Gastroesophageal sphincter (tissue), 3 donors: ENCODE measurements at regions not wholly inside any gene's neighbourhood (a gene's known extent, or its start where the extent isn't known, plus 50 kb on each side); places are given as distances from the start of the nearest gene placed in this dataset.

Source experiments
- EP300 ChIP-seq: sonication (generic); formaldehyde crosslinking; IDR thresholded peaks from one replicate; pipeline ENCODE4 v1.6.1; 2017; ENCODE audit warnings: antibody characterized with exemption, mild to moderate bottlenecking
- POLR2A ChIP-seq, 2 donors: fragments of 450-650 bp; IDR thresholded peaks; one replicate each; pipeline ENCODE4 v1.6.1; 2017; ENCODE audit warnings: antibody characterized with exemption in 2 of 2, mild to moderate bottlenecking in 2 of 2, moderate library complexity in 1 of 2
- POLR2AphosphoS5 ChIP-seq: sonication (generic); formaldehyde crosslinking; IDR thresholded peaks from one replicate; pipeline ENCODE4 v1.6.1; 2017; ENCODE audit warnings: antibody characterized with exemption
- TF ChIP-seq, protein P1 (sequence below), 4 experiments: fragments of 200-600 bp in 2 of 4; fragments of 450-650 bp in 2 of 4; sonication (generic) in 1 of 4; IDR thresholded peaks; one replicate each; pipeline ENCODE4 v1.5.1; 2017 to 2019; ENCODE audit warnings: antibody characterized with exemption in 4 of 4, mild to moderate bottlenecking in 2 of 4, moderate library complexity in 2 of 4

- TF ChIP-seq, protein P1, sequence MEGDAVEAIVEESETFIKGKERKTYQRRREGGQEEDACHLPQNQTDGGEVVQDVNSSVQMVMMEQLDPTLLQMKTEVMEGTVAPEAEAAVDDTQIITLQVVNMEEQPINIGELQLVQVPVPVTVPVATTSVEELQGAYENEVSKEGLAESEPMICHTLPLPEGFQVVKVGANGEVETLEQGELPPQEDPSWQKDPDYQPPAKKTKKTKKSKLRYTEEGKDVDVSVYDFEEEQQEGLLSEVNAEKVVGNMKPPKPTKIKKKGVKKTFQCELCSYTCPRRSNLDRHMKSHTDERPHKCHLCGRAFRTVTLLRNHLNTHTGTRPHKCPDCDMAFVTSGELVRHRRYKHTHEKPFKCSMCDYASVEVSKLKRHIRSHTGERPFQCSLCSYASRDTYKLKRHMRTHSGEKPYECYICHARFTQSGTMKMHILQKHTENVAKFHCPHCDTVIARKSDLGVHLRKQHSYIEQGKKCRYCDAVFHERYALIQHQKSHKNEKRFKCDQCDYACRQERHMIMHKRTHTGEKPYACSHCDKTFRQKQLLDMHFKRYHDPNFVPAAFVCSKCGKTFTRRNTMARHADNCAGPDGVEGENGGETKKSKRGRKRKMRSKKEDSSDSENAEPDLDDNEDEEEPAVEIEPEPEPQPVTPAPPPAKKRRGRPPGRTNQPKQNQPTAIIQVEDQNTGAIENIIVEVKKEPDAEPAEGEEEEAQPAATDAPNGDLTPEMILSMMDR (IDR thresholded peaks at IDR 0.05): no peak
- TF ChIP-seq POLR2AphosphoS5 (no peak), POLR2A (IDR thresholded peaks at IDR 0.05) (no peak), EP300 (no peak)
Measured at GRCh38 chr16:64498363-64498762, 623.5 kb downstream of the CDH11 start.
